ENCODE measurements at regions not wholly inside any gene's neighbourhood (a gene's known extent, or its start where the extent isn't known, plus 50 kb on each side); places are given as distances from the start of the nearest gene placed in this dataset.
A peak's percentile ranks its signal among the peaks of the same experiment; 100 is the strongest.

- peak; percentile 4 to 7 for DNase-seq (ENCODE audit: low read depth in 2 of 2)
These were observed 164.9 kb downstream of the DHX15 start for GRCh38 chr4:24419181-24420034.

- DNase-seq (ENCODE audit: low read depth in 2 of 2) = no peak
These were observed 167.1 kb downstream of the DHX15 start for GRCh38 chr4:24417206-24417605.

GRCh38 chr4:24416293-24416692 is 168.1 kb downstream of the DHX15 start:
- DNase-seq (ENCODE audit: low read depth in 2 of 2) = no peak

- DNase-seq (ENCODE audit: low read depth in 2 of 2) = no peak
These were observed 171.0 kb downstream of the DHX15 start for GRCh38 chr4:24413311-24413784.

- no peak for DNase-seq (ENCODE audit: low read depth in 2 of 2)
These were observed 172.5 kb downstream of the DHX15 start for GRCh38 chr4:24411806-24412205.

GRCh38 chr4:24411299-24411698 is 173.1 kb downstream of the DHX15 start:
- DNase-seq (ENCODE audit: low read depth in 2 of 2) = no peak

GRCh38 chr4:24408640-24409039 is 175.7 kb downstream of the DHX15 start:
- DNase-seq (ENCODE audit: low read depth in 2 of 2) = no peak

- no peak for DNase-seq (ENCODE audit: low read depth in 2 of 2)
These were observed 178.4 kb downstream of the DHX15 start for GRCh38 chr4:24405926-24406325.

GRCh38 chr4:24405341-24405740 is 179.0 kb downstream of the DHX15 start:
- no peak for DNase-seq (ENCODE audit: low read depth in 2 of 2)

- no peak for DNase-seq (ENCODE audit: low read depth in 2 of 2)
These were observed 180.1 kb downstream of the DHX15 start for GRCh38 chr4:24404281-24404680.

GRCh38 chr4:24403265-24403664 is 181.1 kb downstream of the DHX15 start:
- no peak for DNase-seq (ENCODE audit: low read depth in 2 of 2)

- DNase-seq (ENCODE audit: low read depth in 2 of 2) = no peak
These were observed 183.8 kb downstream of the DHX15 start for GRCh38 chr4:24400537-24400936.

GRCh38 chr4:24396988-24397387 is 187.4 kb downstream of the DHX15 start:
- DNase-seq (ENCODE audit: low read depth in 2 of 2) = no peak

- DNase-seq (ENCODE audit: low read depth in 2 of 2) = no peak
These were observed 188.4 kb downstream of the DHX15 start for GRCh38 chr4:24395937-24396336.

- no peak for DNase-seq (ENCODE audit: low read depth in 2 of 2)
These were observed 190.3 kb downstream of the DHX15 start for GRCh38 chr4:24394041-24394440.

GRCh38 chr4:24392613-24393012 is 191.7 kb downstream of the DHX15 start:
- DNase-seq (ENCODE audit: low read depth in 2 of 2) = no peak

- no peak for DNase-seq (ENCODE audit: low read depth in 2 of 2)
These were observed 202.0 kb downstream of the DHX15 start for GRCh38 chr4:24382381-24382780.

GRCh38 chr4:24380957-24381665 is 203.2 kb downstream of the DHX15 start:
- no peak for DNase-seq (ENCODE audit: low read depth in 2 of 2)

- no peak for DNase-seq (ENCODE audit: low read depth in 2 of 2)
These were observed 210.7 kb downstream of the DHX15 start for GRCh38 chr4:24373704-24374103.

- no peak for DNase-seq (ENCODE audit: low read depth in 2 of 2)
These were observed 211.5 kb downstream of the DHX15 start for GRCh38 chr4:24372881-24373280.

- DNase-seq (ENCODE audit: low read depth in 2 of 2) = no peak
These were observed 212.0 kb downstream of the DHX15 start for GRCh38 chr4:24372341-24372740.

- DNase-seq (ENCODE audit: low read depth in 2 of 2) = no peak
These were observed 213.9 kb downstream of the DHX15 start for GRCh38 chr4:24370421-24370820.

GRCh38 chr4:24369507-24370029 is 214.8 kb downstream of the DHX15 start:
- DNase-seq (ENCODE audit: low read depth in 2 of 2) = no peak

Measured in stimulated activated CD8-positive, alpha-beta memory T cell treated with anti-CD3 and anti-CD28 coated beads, Interleukin-15, amount 100 ng/mL, for 4 hours (primary cell).